ENCODE measurements at regions not wholly inside any gene's neighbourhood (a gene's known extent, or its start where the extent isn't known, plus 50 kb on each side); places are given as distances from the start of the nearest gene placed in this dataset.
A peak's percentile ranks its signal among the peaks of the same experiment; 100 is the strongest.

GRCh38 chr1:57831624-57832023, 407.8 kb upstream of the DAB1 start:
- H3K9me3 ChIP-seq (ENCODE audit: insufficient read depth, low read depth, low read length): no peaks in the 10 kb centered on the region
- H3K4me2 ChIP-seq (ENCODE audit: low read length): no peak overlapping the region
- no peaks in the 10 kb centered on the region for H3K79me2 ChIP-seq (ENCODE audit: insufficient read depth, low read length)
- Mint-ChIP-seq H3K4me1 (ENCODE audit: low read depth, unreplicated experiment) (peaks cover 7% of the 10 kb centered on the region), H3K4me3 (ENCODE audit: unreplicated experiment) (no peak overlapping the region), H3K27ac (ENCODE audit: unreplicated experiment) (no peak overlapping the region), H3K36me3 (ENCODE audit: low read depth, unreplicated experiment) (no peaks in the 10 kb centered on the region), H3K27me3 (ENCODE audit: low read depth, unreplicated experiment) (no peaks in the 10 kb centered on the region), H3K9me3 (ENCODE audit: unreplicated experiment) (peaks cover 3% of the 10 kb centered on the region)
- H3K9ac ChIP-seq (ENCODE audit: low read length): no peak overlapping the region
- no peak overlapping the region for H3K4me3 ChIP-seq (ENCODE audit: insufficient read depth, low read depth, low read length)
- H3K4me1 ChIP-seq (ENCODE audit: insufficient read depth, low read length): no peaks in the 10 kb centered on the region
- TF ChIP-seq CTCF (IDR thresholded peaks at IDR 0.05; ENCODE audit: insufficient read depth, low read depth, low read length) (no peak), EZH2 (IDR thresholded peaks at IDR 0.05; ENCODE audit: insufficient read depth, low read length) (no peak)
- no peak overlapping the region for H3K27ac ChIP-seq (ENCODE audit: low read depth, low read length)
- H4K20me1 ChIP-seq (ENCODE audit: insufficient read depth, low read length): no peaks in the 10 kb centered on the region
- DNase-seq (ENCODE audit: low read depth) (peak; percentile 77), FAIRE-seq (no peak)
- H3K36me3 ChIP-seq (ENCODE audit: insufficient read depth, low read length): no peaks in the 10 kb centered on the region
- H3K27me3 ChIP-seq (ENCODE audit: insufficient read depth, low read length): no peaks in the 10 kb centered on the region
- no peak overlapping the region for H2AFZ ChIP-seq (ENCODE audit: low read depth, low read length)

GRCh38 chr1:57826535-57826934, 402.7 kb upstream of the DAB1 start:
- Histone ChIP-seq H3K36me3 (ENCODE audit: insufficient read depth, low read length) (no peaks in the 10 kb centered on the region), H3K4me1 (ENCODE audit: insufficient read depth, low read length) (no peaks in the 10 kb centered on the region), H2AFZ (ENCODE audit: low read depth, low read length) (no peak overlapping the region), H4K20me1 (ENCODE audit: insufficient read depth, low read length) (no peaks in the 10 kb centered on the region), H3K27me3 (ENCODE audit: insufficient read depth, low read length) (peaks cover 4% of the 10 kb centered on the region), H3K27ac (ENCODE audit: low read depth, low read length) (no peak overlapping the region), H3K9ac (ENCODE audit: low read length) (no peak overlapping the region), H3K79me2 (ENCODE audit: insufficient read depth, low read length) (no peaks in the 10 kb centered on the region), H3K9me3 (ENCODE audit: insufficient read depth, low read depth, low read length) (no peaks in the 10 kb centered on the region), H3K4me3 (ENCODE audit: insufficient read depth, low read depth, low read length) (no peak overlapping the region), H3K4me2 (ENCODE audit: low read length) (no peak overlapping the region)
- no peak for DNase-seq (ENCODE audit: low read depth)
- Mint-ChIP-seq H3K27me3 (ENCODE audit: low read depth, unreplicated experiment) (peaks cover 7% of the 10 kb centered on the region), H3K9me3 (ENCODE audit: unreplicated experiment) (peaks cover 3% of the 10 kb centered on the region), H3K4me1 (ENCODE audit: low read depth, unreplicated experiment) (no peaks in the 10 kb centered on the region), H3K4me3 (ENCODE audit: unreplicated experiment) (no peak overlapping the region), H3K27ac (ENCODE audit: unreplicated experiment) (no peak overlapping the region), H3K36me3 (ENCODE audit: low read depth, unreplicated experiment) (no peaks in the 10 kb centered on the region)
- no peak for FAIRE-seq
- TF ChIP-seq CTCF (IDR thresholded peaks at IDR 0.05; ENCODE audit: insufficient read depth, low read depth, low read length): no peak
- no peak for TF ChIP-seq EZH2 (IDR thresholded peaks at IDR 0.05; ENCODE audit: insufficient read depth, low read length)

- DNase-seq (ENCODE audit: low read depth) (no peak), FAIRE-seq (no peak)
- peaks cover 7% of the 10 kb centered on the region for H3K27me3 Mint-ChIP-seq (ENCODE audit: low read depth, unreplicated experiment)
- Histone ChIP-seq H3K4me2 (ENCODE audit: low read length) (no peak overlapping the region), H3K27ac (ENCODE audit: low read depth, low read length) (no peak overlapping the region), H3K9me3 (ENCODE audit: insufficient read depth, low read depth, low read length) (no peaks in the 10 kb centered on the region), H4K20me1 (ENCODE audit: insufficient read depth, low read length) (no peaks in the 10 kb centered on the region), H2AFZ (ENCODE audit: low read depth, low read length) (no peak overlapping the region), H3K36me3 (ENCODE audit: insufficient read depth, low read length) (no peaks in the 10 kb centered on the region), H3K4me1 (ENCODE audit: insufficient read depth, low read length) (no peaks in the 10 kb centered on the region), H3K79me2 (ENCODE audit: insufficient read depth, low read length) (no peaks in the 10 kb centered on the region), H3K27me3 (ENCODE audit: insufficient read depth, low read length) (peaks cover 4% of the 10 kb centered on the region), H3K4me3 (ENCODE audit: insufficient read depth, low read depth, low read length) (no peak overlapping the region), H3K9ac (ENCODE audit: low read length) (no peak overlapping the region)
- H3K27ac Mint-ChIP-seq (ENCODE audit: unreplicated experiment): no peak overlapping the region
- H3K9me3 Mint-ChIP-seq (ENCODE audit: unreplicated experiment): no peaks in the 10 kb centered on the region
- no peaks in the 10 kb centered on the region for H3K4me1 Mint-ChIP-seq (ENCODE audit: low read depth, unreplicated experiment)
- no peaks in the 10 kb centered on the region for H3K36me3 Mint-ChIP-seq (ENCODE audit: low read depth, unreplicated experiment)
- TF ChIP-seq EZH2 (IDR thresholded peaks at IDR 0.05; ENCODE audit: insufficient read depth, low read length): no peak
- TF ChIP-seq CTCF (IDR thresholded peaks at IDR 0.05; ENCODE audit: insufficient read depth, low read depth, low read length): no peak
- no peak overlapping the region for H3K4me3 Mint-ChIP-seq (ENCODE audit: unreplicated experiment)
Measured at GRCh38 chr1:57824535-57824934, 400.7 kb upstream of the DAB1 start.

All from astrocyte (in vitro differentiated cells and primary cell).